K562 (cell line): ENCODE measurements at regions not wholly inside any gene's neighbourhood (a gene's known extent, or its start where the extent isn't known, plus 50 kb on each side); places are given as distances from the start of the nearest gene placed in this dataset.

Source experiments
- ATAC-seq: fragments of 200-7000 bp; cut with Tn5 transposase; 3 replicates; pipeline ENCODE4 v1.9.1; 2020; ENCODE audit warnings: moderate library complexity
- BruUV-seq: library from RNA; stranded (reverse); fragments of 400-500 nt; replicated peaks from 2 replicates; lab custom pipeline; 2021; lab: Mats Ljungman, UMichigan
- CTCF ChIA-PET: fragments of 300-600 bp; formaldehyde crosslinking; extraction: SDS; loops from one replicate; lab custom pipeline; 2021; ENCODE audit warnings: low intra/inter-chr PET ratio; lab: Yijun Ruan, JAX
- POLR2A ChIA-PET: fragments of 300-600, 350-650 bp; sonication (Branson Sonifier 250); formaldehyde crosslinking; extraction: SDS; loops from one replicate; lab custom pipeline; 2021; ENCODE audit warnings: antibody characterized with exemption, inconsistent platforms; lab: Yijun Ruan, JAX
- DNase-seq, 4 experiments: peaks; one replicate each; pipeline versions ENCODE4 v3.0.0 to v3.0.0-alpha.2; 2011 to 2018; ENCODE audit warnings: low spot score in 3 of 4, mixed read lengths in 3 of 4; ENCODE audit errors: extremely low read depth in 1 of 4
- FAIRE-seq: peaks from 2 replicates; lab custom pipeline; 2011; peaks lifted over from hg19 to GRCh38; lab: Jason Lieb, UNC
- H2AFZ ChIP-seq: 2 replicates; pipeline ENCODE4 v1.6.0; 2011; ENCODE audit warnings: low read depth, low read length, control low read depth, inconsistent platforms
- H3K27ac ChIP-seq: fragments of 200-600 bp; 3 replicates; pipeline ENCODE4 v1.8.0; 2011; ENCODE audit warnings: low read depth, mild to moderate bottlenecking, control low read depth, inconsistent platforms, low read length, moderate library complexity, mixed read lengths; ENCODE audit errors: extremely low read depth
- H3K27me3 ChIP-seq, 2 experiments: fragments of 300-600 bp in 1 of 2; 2 replicates in 1 of 2; 3 replicates in 1 of 2; pipeline versions ENCODE4 v1.6.0 to v1.8.0; 2011; ENCODE audit warnings: inconsistent platforms in 2 of 2, low read length in 2 of 2, mild to moderate bottlenecking in 1 of 2, mixed read lengths in 1 of 2, moderate library complexity in 1 of 2; ENCODE audit not compliant: control insufficient read depth in 2 of 2, insufficient read depth in 2 of 2
- H3K36me3 ChIP-seq: fragments of 300-600 bp; 3 replicates; pipeline ENCODE4 v1.8.0; 2011; ENCODE audit warnings: mild to moderate bottlenecking, low read length, inconsistent platforms; ENCODE audit not compliant: control insufficient read depth, insufficient read depth
- H3K4me1 ChIP-seq, 2 experiments: fragments of 200-600 bp in 1 of 2; replicated peaks in 1 of 2; 2 replicates in 1 of 2; 3 replicates in 1 of 2; pipeline versions ENCODE4 v1.5.1 to v1.8.0; 2011; ENCODE audit warnings: inconsistent platforms in 2 of 2, low read length in 2 of 2, mild to moderate bottlenecking in 1 of 2, mixed read lengths in 1 of 2, moderate library complexity in 1 of 2; ENCODE audit not compliant: control insufficient read depth in 2 of 2, insufficient read depth in 2 of 2
- H3K4me2 ChIP-seq: 2 replicates; pipeline ENCODE4 v1.6.1; 2011; ENCODE audit warnings: low read length, control low read depth, inconsistent platforms, mixed read lengths; ENCODE audit not compliant: insufficient read depth
- H3K4me3 ChIP-seq: fragments of 200-600 bp; sonication (generic), shearing (Covaris generic); 2 replicates; pipeline ENCODE4 v1.5.1; 2016; ENCODE audit warnings: control low read depth, inconsistent platforms
- H3K79me2 ChIP-seq: fragments of 200-600 bp; 3 replicates; pipeline ENCODE4 v1.8.0; 2011; ENCODE audit warnings: low read length, inconsistent platforms; ENCODE audit not compliant: control insufficient read depth, insufficient read depth
- H3K9ac ChIP-seq, 2 experiments: 2 replicates each; pipeline versions ENCODE4 v1.6.0 to v1.6.1; 2011; ENCODE audit warnings: low read depth in 2 of 2, low read length in 2 of 2, control low read depth in 1 of 2, inconsistent platforms in 1 of 2, mild to moderate bottlenecking in 1 of 2, mixed read lengths in 1 of 2; ENCODE audit not compliant: insufficient read depth in 1 of 2
- H3K9me1 ChIP-seq: one replicate; pipeline ENCODE4 v1.6.0; 2011; ENCODE audit warnings: inconsistent platforms, mild to moderate bottlenecking, low read length, moderate library complexity; ENCODE audit not compliant: control insufficient read depth, insufficient read depth
- H3K9me3 ChIP-seq: replicated peaks from 2 replicates; pipeline ENCODE4 v1.5.1; 2011; ENCODE audit warnings: low read depth, low read length, inconsistent platforms; ENCODE audit not compliant: control insufficient read depth, insufficient read depth
- H4K20me1 ChIP-seq: replicated peaks from 2 replicates; pipeline ENCODE4 v1.6.1; 2011; ENCODE audit warnings: low read length, inconsistent platforms, mixed read lengths; ENCODE audit not compliant: control insufficient read depth, insufficient read depth
- ADNP ChIP-seq: fragments of 200-800 bp; sonication (Bioruptor generic); IDR thresholded peaks from 2 replicates; pipeline ENCODE4 v1.6.1; 2016; ENCODE audit warnings: missing genetic modification characterization, missing compliant biosample characterization
- ARID2 ChIP-seq: fragments of 450-650 bp; IDR thresholded peaks from 2 replicates; pipeline ENCODE4 v1.6.1; 2017; ENCODE audit warnings: antibody characterized with exemption, mild to moderate bottlenecking
- CBX5 ChIP-seq: IDR thresholded peaks from 2 replicates; pipeline ENCODE4 v1.6.1; 2014; ENCODE audit warnings: low read depth, borderline replicate concordance
- CCAR2 ChIP-seq: fragments of 200-400 bp; formaldehyde crosslinking; IDR thresholded peaks from 2 replicates; pipeline ENCODE4 v1.6.1; 2017; ENCODE audit warnings: mild to moderate bottlenecking, low read depth, low read length
- CTBP1 ChIP-seq: fragments of 450-650 bp; IDR thresholded peaks from 2 replicates; pipeline ENCODE4 v1.6.1; 2016; ENCODE audit warnings: borderline replicate concordance
- DPF2 ChIP-seq: fragments of 450-650 bp; IDR thresholded peaks from 2 replicates; pipeline ENCODE4 v1.6.1; 2016
- GATA2 ChIP-seq: sonication (generic); formaldehyde crosslinking; IDR thresholded peaks from 2 replicates; pipeline ENCODE4 v1.4.0; 2020; ENCODE audit warnings: mild to moderate bottlenecking, missing genetic modification reagents
- PML ChIP-seq: IDR thresholded peaks from 2 replicates; pipeline ENCODE4 v1.6.1; 2012; ENCODE audit warnings: low read length, inconsistent platforms
- RAD51 ChIP-seq: fragments of 450-650 bp; IDR thresholded peaks from 2 replicates; pipeline ENCODE4 v1.7.1; 2016; ENCODE audit warnings: low read depth, mild to moderate bottlenecking, borderline replicate concordance
- SAFB ChIP-seq: fragments of 200-400 bp; formaldehyde crosslinking; IDR thresholded peaks from 2 replicates; pipeline ENCODE4 v1.6.1; 2017; ENCODE audit warnings: low read depth, low read length, borderline replicate concordance
- TRIM28 ChIP-seq: fragments of 450-650 bp; IDR thresholded peaks from 2 replicates; pipeline ENCODE4 v1.6.1; 2017
- ZBTB1 ChIP-seq: sonication (generic); formaldehyde crosslinking; IDR thresholded peaks from 2 replicates; pipeline ENCODE4 v1.8.1; 2023; ENCODE audit warnings: missing genetic modification reagents, low read depth, mild to moderate bottlenecking, borderline replicate concordance
- ZNF324 ChIP-seq: fragments of 250-450 bp; sonication (Bioruptor Pico); IDR thresholded peaks from 2 replicates; pipeline ENCODE4 v1.4.0; 2020; ENCODE audit warnings: mild to moderate bottlenecking
- ZNF830 ChIP-seq: fragments of 250-450 bp; sonication (Bioruptor Pico); IDR thresholded peaks from 2 replicates; pipeline ENCODE4 v1.5.0; 2021; ENCODE audit warnings: mild to moderate bottlenecking
- ZSCAN29 ChIP-seq: fragments of 450-650 bp; IDR thresholded peaks from 2 replicates; pipeline ENCODE4 v1.6.1; 2017
- WGBS: fragments of 100-300 bp; shearing (Covaris generic); methylation state at CpG from one replicate; pipeline ENCODE4 v1.1.6; 2016; ENCODE audit warnings: low coverage, mixed read lengths; ENCODE audit not compliant: insufficient coverage; ENCODE audit errors: missing lambda C conversion rate; 5-methylcytosine and 5-hydroxymethylcytosine counted together
- in situ Hi-C: fragments of 300-500 bp; cut with MboI; formaldehyde crosslinking; loops from 4 replicates; pipeline ENCODE4 v1.15.0; 2018; ENCODE audit warnings: inconsistent platforms, mixed read lengths
- intact Hi-C: fragments of 100-400 bp; cut with micrococcal nuclease; formaldehyde crosslinking; loops from 2 replicates; pipeline ENCODE4 v1.14.2; 2022
- TF ChIP-seq, protein P1 (sequence below): fragments of 200-800 bp; sonication (Bioruptor generic); IDR thresholded peaks from 2 replicates; pipeline ENCODE4 v1.6.1; 2017; ENCODE audit warnings: missing genetic modification characterization, missing compliant biosample characterization
- TF ChIP-seq, protein P2 (sequence below): fragments of 250-450 bp; sonication (Bioruptor Pico); IDR thresholded peaks from 2 replicates; pipeline ENCODE4 v1.5.0; 2022; ENCODE audit warnings: mild to moderate bottlenecking

DNA sequence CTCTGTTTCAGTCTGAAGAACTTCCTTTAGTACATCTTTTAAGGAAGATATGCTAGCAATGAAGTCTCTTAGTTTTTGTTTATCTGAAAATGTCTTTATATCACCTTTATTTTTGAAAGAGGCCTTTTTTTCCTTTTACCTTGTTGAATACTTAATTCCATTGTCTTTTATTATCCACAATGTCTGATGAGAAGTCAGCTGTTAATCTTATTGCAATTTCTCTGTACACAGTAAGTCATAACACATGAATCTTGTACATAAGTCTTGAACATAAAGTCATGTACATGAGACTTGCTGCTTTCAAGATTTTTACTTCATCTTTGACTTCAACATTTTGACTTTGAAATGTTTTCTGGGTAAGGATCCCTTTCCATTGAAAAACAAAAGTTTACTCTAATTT, 424.3 kb upstream of the ATP10A start:
- intact Hi-C loops (no loop called here), in situ Hi-C loops (no loop called here)
- Histone ChIP-seq H3K4me3 (no peak overlapping the region), H2AFZ (no peak overlapping the region), H3K4me2 (no peak overlapping the region), H3K9me1 (no peaks in the 10 kb centered on the region), H3K4me1 (no peaks in the 10 kb centered on the region), H3K36me3 (no peaks in the 10 kb centered on the region), H3K27me3 (no peaks in the 10 kb centered on the region), H3K9ac (no peak overlapping the region), H3K27ac (no peak overlapping the region), H3K79me2 (no peaks in the 10 kb centered on the region), H4K20me1 (no peaks in the 10 kb centered on the region), H3K9me3 (no peaks in the 10 kb centered on the region)
- FAIRE-seq (no peak), ATAC-seq (no peak), DNase-seq (no peak)
- ChIA-PET POLR2A (no interaction called here), CTCF (no interaction called here)
- TF ChIP-seq, protein P1, sequence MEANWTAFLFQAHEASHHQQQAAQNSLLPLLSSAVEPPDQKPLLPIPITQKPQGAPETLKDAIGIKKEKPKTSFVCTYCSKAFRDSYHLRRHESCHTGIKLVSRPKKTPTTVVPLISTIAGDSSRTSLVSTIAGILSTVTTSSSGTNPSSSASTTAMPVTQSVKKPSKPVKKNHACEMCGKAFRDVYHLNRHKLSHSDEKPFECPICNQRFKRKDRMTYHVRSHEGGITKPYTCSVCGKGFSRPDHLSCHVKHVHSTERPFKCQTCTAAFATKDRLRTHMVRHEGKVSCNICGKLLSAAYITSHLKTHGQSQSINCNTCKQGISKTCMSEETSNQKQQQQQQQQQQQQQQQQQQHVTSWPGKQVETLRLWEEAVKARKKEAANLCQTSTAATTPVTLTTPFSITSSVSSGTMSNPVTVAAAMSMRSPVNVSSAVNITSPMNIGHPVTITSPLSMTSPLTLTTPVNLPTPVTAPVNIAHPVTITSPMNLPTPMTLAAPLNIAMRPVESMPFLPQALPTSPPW (CRISPR knock-in tag), result no peak
- no peak for TF ChIP-seq GATA2 (CRISPR knock-in tag)
- TF ChIP-seq CBX5, result peak; percentile 66; the same call in 1 of the 2 replicates
- TF ChIP-seq TRIM28, result peak; percentile 51; the same call in 1 of the 2 replicates
- no peak for TF ChIP-seq ARID2
- no TSS peak for BruUV-seq

DNA sequence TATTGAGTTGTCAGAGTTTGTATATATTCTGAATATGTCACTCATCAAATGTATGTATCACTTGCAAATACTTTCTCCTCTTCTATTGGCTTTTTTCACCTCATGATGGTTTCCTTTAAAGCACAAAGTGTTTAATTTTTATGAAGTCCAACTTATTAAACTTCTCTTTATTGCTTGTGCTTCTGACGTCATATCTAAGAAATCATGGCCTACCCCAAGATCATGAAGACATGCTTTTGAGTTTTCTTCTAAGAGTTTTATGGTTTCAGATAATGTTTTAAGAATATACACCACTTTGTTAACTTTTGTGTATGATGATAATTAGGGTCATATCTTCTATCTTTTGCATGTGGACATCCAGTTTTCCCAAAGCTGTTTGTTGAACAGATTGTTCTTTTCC, 417.2 kb upstream of the ATP10A start:
- no peak for FAIRE-seq
- no peak overlapping the region for H3K27ac ChIP-seq
- no TSS peak for BruUV-seq
- DNase-seq, result no peak
- H3K36me3 ChIP-seq, result no peaks in the 10 kb centered on the region
- no peaks in the 10 kb centered on the region for H3K4me1 ChIP-seq
- in situ Hi-C loops (no loop called here), intact Hi-C loops (no loop called here)
- H3K4me3 ChIP-seq, result no peak overlapping the region
- no peaks in the 10 kb centered on the region for H4K20me1 ChIP-seq
- no peak for ATAC-seq
- no peak overlapping the region for H3K4me2 ChIP-seq
- no peaks in the 10 kb centered on the region for H3K27me3 ChIP-seq
- POLR2A ChIA-PET, result no interaction called here
- H2AFZ ChIP-seq, result no peak overlapping the region
- no peaks in the 10 kb centered on the region for H3K9me1 ChIP-seq
- CTCF ChIA-PET, result no interaction called here
- no peaks in the 10 kb centered on the region for H3K9me3 ChIP-seq
- 0% methylated on average over 1 of the region's 1 CpG for WGBS
- no peak overlapping the region for H3K9ac ChIP-seq
- no peaks in the 10 kb centered on the region for H3K79me2 ChIP-seq
- no peak for TF ChIP-seq CTBP1
- no peak for TF ChIP-seq SAFB
- TF ChIP-seq, protein P2, sequence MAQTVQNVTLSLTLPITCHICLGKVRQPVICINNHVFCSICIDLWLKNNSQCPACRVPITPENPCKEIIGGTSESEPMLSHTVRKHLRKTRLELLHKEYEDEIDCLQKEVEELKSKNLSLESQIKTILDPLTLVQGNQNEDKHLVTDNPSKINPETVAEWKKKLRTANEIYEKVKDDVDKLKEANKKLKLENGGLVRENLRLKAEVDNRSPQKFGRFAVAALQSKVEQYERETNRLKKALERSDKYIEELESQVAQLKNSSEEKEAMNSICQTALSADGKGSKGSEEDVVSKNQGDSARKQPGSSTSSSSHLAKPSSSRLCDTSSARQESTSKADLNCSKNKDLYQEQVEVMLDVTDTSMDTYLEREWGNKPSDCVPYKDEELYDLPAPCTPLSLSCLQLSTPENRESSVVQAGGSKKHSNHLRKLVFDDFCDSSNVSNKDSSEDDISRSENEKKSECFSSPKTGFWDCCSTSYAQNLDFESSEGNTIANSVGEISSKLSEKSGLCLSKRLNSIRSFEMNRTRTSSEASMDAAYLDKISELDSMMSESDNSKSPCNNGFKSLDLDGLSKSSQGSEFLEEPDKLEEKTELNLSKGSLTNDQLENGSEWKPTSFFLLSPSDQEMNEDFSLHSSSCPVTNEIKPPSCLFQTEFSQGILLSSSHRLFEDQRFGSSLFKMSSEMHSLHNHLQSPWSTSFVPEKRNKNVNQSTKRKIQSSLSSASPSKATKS (CRISPR knock-in tag), result no peak
- TF ChIP-seq ZBTB1, result no peak
- no peak for TF ChIP-seq ZSCAN29
- TF ChIP-seq CCAR2, result no peak
- TF ChIP-seq PML, result no peak
- TF ChIP-seq ADNP, result no peak
- TF ChIP-seq ZNF830 (CRISPR knock-in tag), result no peak
- no peak for TF ChIP-seq DPF2
- no peak for TF ChIP-seq RAD51
- no peak for TF ChIP-seq ZNF324 (CRISPR knock-in tag)
